K562 (cell line): ENCODE measurements at regions not wholly inside any gene's neighbourhood (a gene's known extent, or its start where the extent isn't known, plus 50 kb on each side); places are given as distances from the start of the nearest gene placed in this dataset.

Source experiments
- ATAC-seq: fragments of 200-7000 bp; cut with Tn5 transposase; 3 replicates; pipeline ENCODE4 v1.9.1; 2020; ENCODE audit warnings: moderate library complexity
- BruUV-seq: library from RNA; stranded (reverse); fragments of 400-500 nt; replicated peaks from 2 replicates; lab custom pipeline; 2021; lab: Mats Ljungman, UMichigan
- CTCF ChIA-PET: fragments of 300-600 bp; formaldehyde crosslinking; extraction: SDS; loops from one replicate; lab custom pipeline; 2021; ENCODE audit warnings: low intra/inter-chr PET ratio; lab: Yijun Ruan, JAX
- POLR2A ChIA-PET: fragments of 300-600, 350-650 bp; sonication (Branson Sonifier 250); formaldehyde crosslinking; extraction: SDS; loops from one replicate; lab custom pipeline; 2021; ENCODE audit warnings: antibody characterized with exemption, inconsistent platforms; lab: Yijun Ruan, JAX
- DNase-seq, 4 experiments: peaks; one replicate each; pipeline versions ENCODE4 v3.0.0 to v3.0.0-alpha.2; 2011 to 2018; ENCODE audit warnings: low spot score in 3 of 4, mixed read lengths in 3 of 4; ENCODE audit errors: extremely low read depth in 1 of 4
- FAIRE-seq: peaks from 2 replicates; lab custom pipeline; 2011; peaks lifted over from hg19 to GRCh38; lab: Jason Lieb, UNC
- H2AFZ ChIP-seq: 2 replicates; pipeline ENCODE4 v1.6.0; 2011; ENCODE audit warnings: low read depth, low read length, control low read depth, inconsistent platforms
- H3K27ac ChIP-seq: fragments of 200-600 bp; 3 replicates; pipeline ENCODE4 v1.8.0; 2011; ENCODE audit warnings: low read depth, mild to moderate bottlenecking, control low read depth, inconsistent platforms, low read length, moderate library complexity, mixed read lengths; ENCODE audit errors: extremely low read depth
- H3K27me3 ChIP-seq, 2 experiments: fragments of 300-600 bp in 1 of 2; 2 replicates in 1 of 2; 3 replicates in 1 of 2; pipeline versions ENCODE4 v1.6.0 to v1.8.0; 2011; ENCODE audit warnings: inconsistent platforms in 2 of 2, low read length in 2 of 2, mild to moderate bottlenecking in 1 of 2, mixed read lengths in 1 of 2, moderate library complexity in 1 of 2; ENCODE audit not compliant: control insufficient read depth in 2 of 2, insufficient read depth in 2 of 2
- H3K36me3 ChIP-seq: fragments of 300-600 bp; 3 replicates; pipeline ENCODE4 v1.8.0; 2011; ENCODE audit warnings: mild to moderate bottlenecking, low read length, inconsistent platforms; ENCODE audit not compliant: control insufficient read depth, insufficient read depth
- H3K4me1 ChIP-seq, 2 experiments: fragments of 200-600 bp in 1 of 2; replicated peaks in 1 of 2; 2 replicates in 1 of 2; 3 replicates in 1 of 2; pipeline versions ENCODE4 v1.5.1 to v1.8.0; 2011; ENCODE audit warnings: inconsistent platforms in 2 of 2, low read length in 2 of 2, mild to moderate bottlenecking in 1 of 2, mixed read lengths in 1 of 2, moderate library complexity in 1 of 2; ENCODE audit not compliant: control insufficient read depth in 2 of 2, insufficient read depth in 2 of 2
- H3K4me2 ChIP-seq: 2 replicates; pipeline ENCODE4 v1.6.1; 2011; ENCODE audit warnings: low read length, control low read depth, inconsistent platforms, mixed read lengths; ENCODE audit not compliant: insufficient read depth
- H3K4me3 ChIP-seq: fragments of 200-600 bp; sonication (generic), shearing (Covaris generic); 2 replicates; pipeline ENCODE4 v1.5.1; 2016; ENCODE audit warnings: control low read depth, inconsistent platforms
- H3K79me2 ChIP-seq: fragments of 200-600 bp; 3 replicates; pipeline ENCODE4 v1.8.0; 2011; ENCODE audit warnings: low read length, inconsistent platforms; ENCODE audit not compliant: control insufficient read depth, insufficient read depth
- H3K9ac ChIP-seq, 2 experiments: 2 replicates each; pipeline versions ENCODE4 v1.6.0 to v1.6.1; 2011; ENCODE audit warnings: low read depth in 2 of 2, low read length in 2 of 2, control low read depth in 1 of 2, inconsistent platforms in 1 of 2, mild to moderate bottlenecking in 1 of 2, mixed read lengths in 1 of 2; ENCODE audit not compliant: insufficient read depth in 1 of 2
- H3K9me1 ChIP-seq: one replicate; pipeline ENCODE4 v1.6.0; 2011; ENCODE audit warnings: inconsistent platforms, mild to moderate bottlenecking, low read length, moderate library complexity; ENCODE audit not compliant: control insufficient read depth, insufficient read depth
- H3K9me3 ChIP-seq: replicated peaks from 2 replicates; pipeline ENCODE4 v1.5.1; 2011; ENCODE audit warnings: low read depth, low read length, inconsistent platforms; ENCODE audit not compliant: control insufficient read depth, insufficient read depth
- H4K20me1 ChIP-seq: replicated peaks from 2 replicates; pipeline ENCODE4 v1.6.1; 2011; ENCODE audit warnings: low read length, inconsistent platforms, mixed read lengths; ENCODE audit not compliant: control insufficient read depth, insufficient read depth
- BHLHE40 ChIP-seq: IDR thresholded peaks from 2 replicates; pipeline ENCODE4 v1.6.1; 2011; ENCODE audit warnings: low read length, improper control_type of control experiment
- BRCA1 ChIP-seq, 2 experiments: fragments of 450-650 bp in 1 of 2; sonication (generic) in 1 of 2; formaldehyde crosslinking in 1 of 2; IDR thresholded peaks; 2 replicates each; pipeline versions ENCODE4 v1.5.0 to v1.6.1; 2017 to 2020; ENCODE audit warnings: mild to moderate bottlenecking in 1 of 2, missing genetic modification reagents in 1 of 2
- KDM4B ChIP-seq, 2 experiments: fragments of 450-650 bp in 1 of 2; sonication (generic) in 1 of 2; IDR thresholded peaks; 2 replicates each; pipeline ENCODE4 v1.6.1; 2016 to 2017; ENCODE audit warnings: borderline replicate concordance in 2 of 2, antibody characterized with exemption in 1 of 2, low read depth in 1 of 2, mild to moderate bottlenecking in 1 of 2
- KLF16 ChIP-seq: IDR thresholded peaks from 2 replicates; pipeline ENCODE4 v1.6.1; 2016; ENCODE audit warnings: antibody characterized with exemption
- NFE2L1 ChIP-seq: fragments of 450-650 bp; IDR thresholded peaks from 2 replicates; pipeline ENCODE4 v1.6.1; 2016; ENCODE audit warnings: missing genetic modification characterization, low read depth, mild to moderate bottlenecking, missing compliant biosample characterization, moderate library complexity, borderline replicate concordance
- XRCC4 ChIP-seq: IDR thresholded peaks from one replicate; pipeline ENCODE4 v1.6.1; 2011; ENCODE audit not compliant: insufficient read depth, insufficient read length; ENCODE audit errors: extremely low read depth
- ZBTB17 ChIP-seq: fragments of 450-650 bp; formaldehyde crosslinking; IDR thresholded peaks from 2 replicates; pipeline ENCODE4 v1.4.0; 2020; ENCODE audit warnings: mild to moderate bottlenecking
- ZFP36 ChIP-seq: fragments of 150-350 bp; IDR thresholded peaks from 2 replicates; pipeline ENCODE4 v1.6.1; 2018; ENCODE audit warnings: low read length, low read depth; ENCODE audit not compliant: partially characterized antibody
- ZNF23 ChIP-seq: fragments of 250-450 bp; sonication (Bioruptor Pico); IDR thresholded peaks from 2 replicates; pipeline ENCODE4 v1.4.0; 2020; ENCODE audit warnings: mild to moderate bottlenecking
- ZNF274 ChIP-seq: IDR thresholded peaks from 2 replicates; pipeline ENCODE4 v1.6.1; 2011; ENCODE audit warnings: low read depth, mild to moderate bottlenecking, low read length, moderate library complexity, borderline replicate concordance
- WGBS: fragments of 100-300 bp; shearing (Covaris generic); methylation state at CpG from one replicate; pipeline ENCODE4 v1.1.6; 2016; ENCODE audit warnings: low coverage, mixed read lengths; ENCODE audit not compliant: insufficient coverage; ENCODE audit errors: missing lambda C conversion rate; 5-methylcytosine and 5-hydroxymethylcytosine counted together
- in situ Hi-C: fragments of 300-500 bp; cut with MboI; formaldehyde crosslinking; loops from 4 replicates; pipeline ENCODE4 v1.15.0; 2018; ENCODE audit warnings: inconsistent platforms, mixed read lengths
- intact Hi-C: fragments of 100-400 bp; cut with micrococcal nuclease; formaldehyde crosslinking; loops from 2 replicates; pipeline ENCODE4 v1.14.2; 2022
- TF ChIP-seq, protein P1 (sequence below): fragments of 450-650 bp; IDR thresholded peaks from 2 replicates; pipeline ENCODE4 v1.7.0; 2016; ENCODE audit warnings: borderline replicate concordance

DNA sequence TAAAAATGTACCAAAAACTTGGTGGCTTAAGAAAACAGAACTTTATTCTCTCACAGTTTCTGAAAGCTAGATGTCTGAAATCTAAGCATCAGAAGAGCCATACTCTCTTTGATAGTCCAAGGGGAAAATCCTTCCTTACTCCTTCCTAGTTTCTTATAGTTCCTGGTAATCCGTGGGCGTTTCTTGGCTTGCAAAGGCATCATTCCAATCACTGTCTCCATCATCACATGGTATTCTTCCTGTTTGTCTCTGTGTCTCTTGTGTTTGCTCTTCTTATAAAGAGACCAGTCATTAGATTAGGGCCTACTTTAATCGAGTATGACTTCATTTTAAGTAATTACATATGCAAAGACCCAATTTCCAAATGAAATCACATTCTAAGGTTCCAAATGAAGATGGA lies 118.9 kb upstream of the FSTL5 start (continued):
- TF ChIP-seq KDM4B (IDR thresholded peaks at IDR 0.05; ENCODE audit: borderline replicate concordance in 2 of 2, low read depth in 1 of 2) (no peak), ZBTB17 (CRISPR knock-in tag) (no peak), ZNF274 (no peak)
- TF ChIP-seq, protein P1, sequence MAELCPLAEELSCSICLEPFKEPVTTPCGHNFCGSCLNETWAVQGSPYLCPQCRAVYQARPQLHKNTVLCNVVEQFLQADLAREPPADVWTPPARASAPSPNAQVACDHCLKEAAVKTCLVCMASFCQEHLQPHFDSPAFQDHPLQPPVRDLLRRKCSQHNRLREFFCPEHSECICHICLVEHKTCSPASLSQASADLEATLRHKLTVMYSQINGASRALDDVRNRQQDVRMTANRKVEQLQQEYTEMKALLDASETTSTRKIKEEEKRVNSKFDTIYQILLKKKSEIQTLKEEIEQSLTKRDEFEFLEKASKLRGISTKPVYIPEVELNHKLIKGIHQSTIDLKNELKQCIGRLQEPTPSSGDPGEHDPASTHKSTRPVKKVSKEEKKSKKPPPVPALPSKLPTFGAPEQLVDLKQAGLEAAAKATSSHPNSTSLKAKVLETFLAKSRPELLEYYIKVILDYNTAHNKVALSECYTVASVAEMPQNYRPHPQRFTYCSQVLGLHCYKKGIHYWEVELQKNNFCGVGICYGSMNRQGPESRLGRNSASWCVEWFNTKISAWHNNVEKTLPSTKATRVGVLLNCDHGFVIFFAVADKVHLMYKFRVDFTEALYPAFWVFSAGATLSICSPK, result no peak

GRCh38 chr4:162274354-162274753 lies 110.6 kb upstream of the FSTL5 start:
- FAIRE-seq (no peak), DNase-seq (no peak), ATAC-seq (no peak)
- Histone ChIP-seq H3K4me3 (no peak overlapping the region), H3K4me1 (no peaks in the 10 kb centered on the region), H2AFZ (no peak overlapping the region), H3K36me3 (no peaks in the 10 kb centered on the region), H4K20me1 (no peaks in the 10 kb centered on the region), H3K9ac (no peak overlapping the region), H3K27ac (no peak overlapping the region), H3K79me2 (no peaks in the 10 kb centered on the region), H3K27me3 (no peaks in the 10 kb centered on the region), H3K4me2 (no peak overlapping the region), H3K9me3 (no peaks in the 10 kb centered on the region), H3K9me1 (no peaks in the 10 kb centered on the region)
- in situ Hi-C loops (no loop called here), intact Hi-C loops (no loop called here)
- ChIA-PET CTCF (no interaction called here), POLR2A (no interaction called here)
- BruUV-seq, result no TSS peak
- no peak for TF ChIP-seq XRCC4
- TF ChIP-seq BHLHE40, result no peak
- TF ChIP-seq KLF16, result no peak
- TF ChIP-seq ZFP36, result no peak
- TF ChIP-seq NFE2L1 (tag), result no peak
- TF ChIP-seq BRCA1 (IDR thresholded peaks at IDR 0.05), result no peak
- no peak for TF ChIP-seq BRCA1 (CRISPR knock-in tag; IDR thresholded peaks at IDR 0.05)
- no peak for TF ChIP-seq ZNF23 (CRISPR knock-in tag)
- 0% methylated on average over 1 of the region's 1 CpG for WGBS
